Right lobe of liver (tissue), 4 donors: ENCODE measurements at regions not wholly inside any gene's neighbourhood (a gene's known extent, or its start where the extent isn't known, plus 50 kb on each side); places are given as distances from the start of the nearest gene placed in this dataset.

Source experiments
- CTCF ChIP-seq, 4 donors: fragments of 200-600 bp in 3 of 4; fragments of 450-650 bp in 1 of 4; IDR thresholded peaks; one replicate each; pipeline versions ENCODE4 v1.5.1 to v1.8.0; 2016 to 2022; ENCODE audit warnings: antibody characterized with exemption in 4 of 4, mild to moderate bottlenecking in 2 of 4
- POLR2A ChIP-seq: fragments of 450-650 bp; IDR thresholded peaks from one replicate; pipeline ENCODE4 v1.6.1; 2017; ENCODE audit warnings: antibody characterized with exemption, mild to moderate bottlenecking
- donor health status: DM: no; HTN: no; CAD: no.
- donor health status: DM: no; HTN: no; CAD: no.
- donor health status: DM: no; HTN: yes; CAD: no.

- TF ChIP-seq CTCF (IDR thresholded peaks at IDR 0.05) = no peak
- no peak for TF ChIP-seq POLR2A
These were observed 422.4 kb downstream of the DIPK2A start for GRCh38 chr3:144394032-144394431.
